PC-3 (cell line): ENCODE measurements at regions not wholly inside any gene's neighbourhood (a gene's known extent, or its start where the extent isn't known, plus 50 kb on each side); places are given as distances from the start of the nearest gene placed in this dataset.

ENCODE experiments used
- ATAC-seq: fragments of 200-7000 bp; cut with Tn5 transposase; 2 replicates; pipeline ENCODE4 v1.9.1; 2020; ENCODE audit warnings: mild to moderate bottlenecking, moderate library complexity
- BruUV-seq: library from RNA; stranded (reverse); fragments of 400-500 nt; replicated peaks from 2 replicates; lab custom pipeline; 2021; lab: Mats Ljungman, UMichigan
- CTCF ChIA-PET: fragments of 300-600 bp; sonication (Branson Sonifier 250); formaldehyde crosslinking; loops from one replicate; lab custom pipeline; 2022; ENCODE audit warnings: antibody characterized with exemption; lab: Charles Lee
- POLR2A ChIA-PET: fragments of 300-600 bp; sonication (Branson Sonifier 250); formaldehyde crosslinking; loops from one replicate; lab custom pipeline; 2022; ENCODE audit warnings: antibody characterized with exemption; ENCODE audit not compliant: unreplicated experiment; lab: Charles Lee
- DNase-seq: peaks from one replicate; pipeline ENCODE4 v3.0.0-alpha.2; 2015
- H2AFZ ChIP-seq: fragments of 300-600 bp; sonication (generic); 2 replicates; pipeline ENCODE4 v1.6.0; 2016; ENCODE audit warnings: antibody characterized with exemption, low read length
- H3F3A ChIP-seq: fragments of 300-600 bp; sonication (generic); one replicate; pipeline ENCODE4 v1.6.0; 2017; ENCODE audit warnings: antibody characterized with exemption, low read length, control low read depth, mild to moderate bottlenecking; ENCODE audit not compliant: unreplicated experiment
- H3K27ac ChIP-seq: fragments of 300-600 bp; sonication (generic); 2 replicates; pipeline ENCODE4 v1.5.1; 2016; ENCODE audit warnings: mild to moderate bottlenecking, low read length
- H3K27me3 ChIP-seq: fragments of 300-600 bp; sonication (generic); 2 replicates; pipeline ENCODE4 v1.6.1; 2016; ENCODE audit warnings: low read length, mixed read lengths
- H3K36me3 ChIP-seq: fragments of 300-600 bp; sonication (generic); 2 replicates; pipeline ENCODE4 v1.6.1; 2016; ENCODE audit warnings: low read depth, mixed run types, low read length, mixed read lengths
- H3K4me1 ChIP-seq: fragments of 300-600 bp; sonication (generic); 2 replicates; pipeline ENCODE4 v1.5.1; 2016; ENCODE audit warnings: low read length; ENCODE audit not compliant: insufficient read depth
- H3K4me2 ChIP-seq: fragments of 300-600 bp; sonication (generic); 2 replicates; pipeline ENCODE4 v1.6.0; 2016; ENCODE audit warnings: low read length
- H3K4me3 ChIP-seq: fragments of 300-600 bp; sonication (generic); 2 replicates; pipeline ENCODE4 v1.5.1; 2016; ENCODE audit warnings: mild to moderate bottlenecking, low read length, mixed read lengths
- H3K79me2 ChIP-seq: fragments of 300-600 bp; sonication (generic); 2 replicates; pipeline ENCODE4 v1.6.1; 2017; ENCODE audit warnings: low read length, mixed read lengths
- H3K9ac ChIP-seq: fragments of 300-600 bp; sonication (generic); 2 replicates; pipeline ENCODE4 v1.6.0; 2016; ENCODE audit warnings: mild to moderate bottlenecking, low read length
- H3K9me2 ChIP-seq: fragments of 300-600 bp; sonication (generic); replicated peaks from 2 replicates; pipeline ENCODE4 v1.6.1; 2016; ENCODE audit warnings: mixed run types, low read length, mixed read lengths
- H3K9me3 ChIP-seq: fragments of 300-600 bp; sonication (generic); 2 replicates; pipeline ENCODE4 v1.6.1; 2016; ENCODE audit warnings: low read length, mixed read lengths
- H4K20me1 ChIP-seq: fragments of 300-600 bp; sonication (generic); 2 replicates; pipeline ENCODE4 v1.6.1; 2016; ENCODE audit warnings: low read length, mixed read lengths
- CTCF ChIP-seq: fragments of 300-600 bp; sonication (generic); conservative IDR thresholded peaks from 2 replicates; pipeline ENCODE4 v1.5.1; 2017; ENCODE audit warnings: antibody characterized with exemption, low read depth, mild to moderate bottlenecking, low read length
- EZH2 ChIP-seq: fragments of 300-600 bp; sonication (generic); IDR thresholded peaks from one replicate; pipeline ENCODE4 v1.6.1; 2017; ENCODE audit warnings: antibody characterized with exemption, mild to moderate bottlenecking, low read length; ENCODE audit not compliant: unreplicated experiment
- EZH2phosphoT487 ChIP-seq: fragments of 300-600 bp; sonication (generic); IDR thresholded peaks from 2 replicates; pipeline ENCODE4 v1.6.1; 2018; ENCODE audit warnings: mild to moderate bottlenecking, antibody characterized with exemption, low read length, borderline replicate concordance
- intact Hi-C: fragments of 100-400 bp; cut with micrococcal nuclease; formaldehyde crosslinking; loops from 2 replicates; pipeline ENCODE4 v1.9.0; 2023

GRCh38 chr4:96936886-96937285 is 1097.0 kb downstream of the PDHA2 start:
- no peak overlapping the region for H3K4me2 ChIP-seq
- intact Hi-C loops: no loop called here
- H4K20me1 ChIP-seq: no peaks in the 10 kb centered on the region
- no peak overlapping the region for H3K9ac ChIP-seq
- H3K9me2 ChIP-seq: no peaks in the 10 kb centered on the region
- DNase-seq (no peak), ATAC-seq (no peak)
- H3F3A ChIP-seq: no peaks in the 10 kb centered on the region
- H3K36me3 ChIP-seq: no peaks in the 10 kb centered on the region
- H3K79me2 ChIP-seq: no peaks in the 10 kb centered on the region
- H2AFZ ChIP-seq: no peak overlapping the region
- H3K27ac ChIP-seq: no peak overlapping the region
- H3K4me3 ChIP-seq: no peak overlapping the region
- POLR2A ChIA-PET: no interaction called here
- CTCF ChIA-PET: no interaction called here
- no TSS peak for BruUV-seq
- no peaks in the 10 kb centered on the region for H3K27me3 ChIP-seq
- no peak for TF ChIP-seq EZH2
- no peak for TF ChIP-seq EZH2phosphoT487
- no peak for TF ChIP-seq CTCF
- no peaks in the 10 kb centered on the region for H3K4me1 ChIP-seq
- H3K9me3 ChIP-seq: no peaks in the 10 kb centered on the region

GRCh38 chr4:96946552-96946951 is 1106.7 kb downstream of the PDHA2 start:
- POLR2A ChIA-PET: no interaction called here
- H3K27me3 ChIP-seq: no peaks in the 10 kb centered on the region
- no peak overlapping the region for H3K4me3 ChIP-seq
- H3K27ac ChIP-seq: no peak overlapping the region
- no peaks in the 10 kb centered on the region for H3F3A ChIP-seq
- no peak overlapping the region for H3K4me2 ChIP-seq
- BruUV-seq: no TSS peak
- no peak overlapping the region for H3K9ac ChIP-seq
- H4K20me1 ChIP-seq: no peaks in the 10 kb centered on the region
- H3K9me2 ChIP-seq: no peaks in the 10 kb centered on the region
- ATAC-seq: peak; percentile 82
- no peaks in the 10 kb centered on the region for H3K9me3 ChIP-seq
- intact Hi-C loops: no loop called here
- H2AFZ ChIP-seq: no peak overlapping the region
- CTCF ChIA-PET: no interaction called here
- no peaks in the 10 kb centered on the region for H3K4me1 ChIP-seq
- peak; percentile 8 for DNase-seq
- no peaks in the 10 kb centered on the region for H3K79me2 ChIP-seq
- TF ChIP-seq EZH2 (no peak), CTCF (no peak), EZH2phosphoT487 (no peak)
- no peaks in the 10 kb centered on the region for H3K36me3 ChIP-seq

- no TSS peak for BruUV-seq
- intact Hi-C loops: no loop called here
- CTCF ChIA-PET: no interaction called here
These were observed 1112.7 kb downstream of the PDHA2 start for GRCh38 chr4:96952610-96953009.

More at GRCh38 chr4:96952610-96953009, 1112.7 kb downstream of the PDHA2 start:
- Histone ChIP-seq H3K9me3 (no peaks in the 10 kb centered on the region), H2AFZ (no peak overlapping the region), H3K36me3 (no peaks in the 10 kb centered on the region), H4K20me1 (no peaks in the 10 kb centered on the region), H3K27ac (no peak overlapping the region), H3F3A (no peaks in the 10 kb centered on the region), H3K9me2 (no peaks in the 10 kb centered on the region), H3K4me3 (no peak overlapping the region), H3K27me3 (no peaks in the 10 kb centered on the region), H3K4me2 (no peak overlapping the region), H3K4me1 (no peaks in the 10 kb centered on the region), H3K9ac (no peak overlapping the region), H3K79me2 (no peaks in the 10 kb centered on the region)
- TF ChIP-seq EZH2 (no peak), CTCF (no peak), EZH2phosphoT487 (no peak)
- DNase-seq (no peak), ATAC-seq (no peak)
- POLR2A ChIA-PET: no interaction called here
